PC-3 (cell line): ENCODE measurements at regions not wholly inside any gene's neighbourhood (a gene's known extent, or its start where the extent isn't known, plus 50 kb on each side); places are given as distances from the start of the nearest gene placed in this dataset.

Source experiments
- EZH2 ChIP-seq: fragments of 300-600 bp; sonication (generic); IDR thresholded peaks from one replicate; pipeline ENCODE4 v1.6.1; 2017; ENCODE audit warnings: antibody characterized with exemption, mild to moderate bottlenecking, low read length; ENCODE audit not compliant: unreplicated experiment
- EZH2phosphoT487 ChIP-seq: fragments of 300-600 bp; sonication (generic); IDR thresholded peaks from 2 replicates; pipeline ENCODE4 v1.6.1; 2018; ENCODE audit warnings: mild to moderate bottlenecking, antibody characterized with exemption, low read length, borderline replicate concordance
- TF ChIP-seq, protein P1 (sequence below): fragments of 300-600 bp; sonication (generic); conservative IDR thresholded peaks from 2 replicates; pipeline ENCODE4 v1.5.1; 2017; ENCODE audit warnings: antibody characterized with exemption, low read depth, mild to moderate bottlenecking, low read length

DNA sequence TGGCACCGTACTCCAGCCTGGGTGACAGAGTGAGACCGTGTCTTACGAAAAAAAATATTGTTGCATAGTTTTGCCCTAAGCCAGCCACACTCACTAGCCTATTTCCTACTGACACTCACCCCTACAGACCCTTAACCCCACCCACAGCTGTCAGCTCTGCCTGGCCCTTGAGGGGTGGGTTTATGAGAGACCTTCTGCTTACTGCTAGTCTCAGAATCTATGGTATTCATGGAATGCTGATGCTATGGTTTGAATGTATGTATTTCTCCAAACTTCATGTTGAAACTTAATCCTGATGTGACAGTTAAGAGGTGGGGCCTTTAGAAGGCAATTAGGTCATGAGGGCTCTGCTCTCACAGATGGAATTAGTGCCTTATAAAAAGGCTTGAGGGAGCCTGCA lies 79.2 kb upstream of the LRCH1 start:
- TF ChIP-seq, protein P1, sequence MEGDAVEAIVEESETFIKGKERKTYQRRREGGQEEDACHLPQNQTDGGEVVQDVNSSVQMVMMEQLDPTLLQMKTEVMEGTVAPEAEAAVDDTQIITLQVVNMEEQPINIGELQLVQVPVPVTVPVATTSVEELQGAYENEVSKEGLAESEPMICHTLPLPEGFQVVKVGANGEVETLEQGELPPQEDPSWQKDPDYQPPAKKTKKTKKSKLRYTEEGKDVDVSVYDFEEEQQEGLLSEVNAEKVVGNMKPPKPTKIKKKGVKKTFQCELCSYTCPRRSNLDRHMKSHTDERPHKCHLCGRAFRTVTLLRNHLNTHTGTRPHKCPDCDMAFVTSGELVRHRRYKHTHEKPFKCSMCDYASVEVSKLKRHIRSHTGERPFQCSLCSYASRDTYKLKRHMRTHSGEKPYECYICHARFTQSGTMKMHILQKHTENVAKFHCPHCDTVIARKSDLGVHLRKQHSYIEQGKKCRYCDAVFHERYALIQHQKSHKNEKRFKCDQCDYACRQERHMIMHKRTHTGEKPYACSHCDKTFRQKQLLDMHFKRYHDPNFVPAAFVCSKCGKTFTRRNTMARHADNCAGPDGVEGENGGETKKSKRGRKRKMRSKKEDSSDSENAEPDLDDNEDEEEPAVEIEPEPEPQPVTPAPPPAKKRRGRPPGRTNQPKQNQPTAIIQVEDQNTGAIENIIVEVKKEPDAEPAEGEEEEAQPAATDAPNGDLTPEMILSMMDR = no peak
- TF ChIP-seq EZH2 (no peak), EZH2phosphoT487 (no peak)
